DND-41 (cell line): ENCODE measurements at regions not wholly inside any gene's neighbourhood (a gene's known extent, or its start where the extent isn't known, plus 50 kb on each side); places are given as distances from the start of the nearest gene placed in this dataset.

Experiments used
- CTCF ChIP-seq: IDR thresholded peaks from 2 replicates; pipeline ENCODE4 v1.5.1; 2012; ENCODE audit warnings: borderline replicate concordance, low read length, moderate library complexity, mild to moderate bottlenecking; ENCODE audit not compliant: poor library complexity, severe bottlenecking; ENCODE audit errors: extremely low read depth
- EZH2 ChIP-seq: IDR thresholded peaks from 3 replicates; pipeline ENCODE4 v1.6.1; 2012; ENCODE audit warnings: borderline replicate concordance, low read depth, mild to moderate bottlenecking, moderate library complexity, low read length, inconsistent platforms; ENCODE audit not compliant: severe bottlenecking

- no peak for TF ChIP-seq CTCF
- no peak for TF ChIP-seq EZH2
Measured at GRCh38 chr10:44468525-44468924, 83.6 kb upstream of the CXCL12 start.
